ENCODE measurements at regions not wholly inside any gene's neighbourhood (a gene's known extent, or its start where the extent isn't known, plus 50 kb on each side); places are given as distances from the start of the nearest gene placed in this dataset.

DNA sequence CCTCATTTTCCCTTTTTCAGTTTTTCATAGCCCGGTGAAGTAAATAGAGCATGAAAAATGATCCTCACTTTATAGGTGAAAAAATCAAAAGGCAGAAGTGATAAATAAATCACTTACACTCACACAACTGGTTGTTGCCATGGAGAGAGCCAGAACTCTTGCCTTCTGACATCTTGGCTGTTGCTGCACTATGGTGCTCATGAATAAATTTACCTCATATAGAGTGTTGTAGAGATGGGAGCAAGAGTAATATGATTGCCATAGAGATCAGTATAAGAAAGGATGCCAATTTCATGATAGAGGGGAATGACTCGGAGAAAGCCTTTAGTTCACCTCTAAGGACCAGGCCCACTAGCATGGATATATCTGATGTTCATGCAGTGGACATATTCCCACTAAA lies 82.5 kb upstream of the TMEM178A start:
- TF ChIP-seq, protein P1, sequence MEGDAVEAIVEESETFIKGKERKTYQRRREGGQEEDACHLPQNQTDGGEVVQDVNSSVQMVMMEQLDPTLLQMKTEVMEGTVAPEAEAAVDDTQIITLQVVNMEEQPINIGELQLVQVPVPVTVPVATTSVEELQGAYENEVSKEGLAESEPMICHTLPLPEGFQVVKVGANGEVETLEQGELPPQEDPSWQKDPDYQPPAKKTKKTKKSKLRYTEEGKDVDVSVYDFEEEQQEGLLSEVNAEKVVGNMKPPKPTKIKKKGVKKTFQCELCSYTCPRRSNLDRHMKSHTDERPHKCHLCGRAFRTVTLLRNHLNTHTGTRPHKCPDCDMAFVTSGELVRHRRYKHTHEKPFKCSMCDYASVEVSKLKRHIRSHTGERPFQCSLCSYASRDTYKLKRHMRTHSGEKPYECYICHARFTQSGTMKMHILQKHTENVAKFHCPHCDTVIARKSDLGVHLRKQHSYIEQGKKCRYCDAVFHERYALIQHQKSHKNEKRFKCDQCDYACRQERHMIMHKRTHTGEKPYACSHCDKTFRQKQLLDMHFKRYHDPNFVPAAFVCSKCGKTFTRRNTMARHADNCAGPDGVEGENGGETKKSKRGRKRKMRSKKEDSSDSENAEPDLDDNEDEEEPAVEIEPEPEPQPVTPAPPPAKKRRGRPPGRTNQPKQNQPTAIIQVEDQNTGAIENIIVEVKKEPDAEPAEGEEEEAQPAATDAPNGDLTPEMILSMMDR (IDR thresholded peaks at IDR 0.05; ENCODE audit: control extremely low read depth in 1 of 3, insufficient read depth in 1 of 3, low read depth in 1 of 3, low read length in 3 of 3) = no peak
- TF ChIP-seq POLR2A (IDR thresholded peaks at IDR 0.05; ENCODE audit: control extremely low read depth in 1 of 2, low read depth in 2 of 2, low read length in 2 of 2) (no peak), FOSL1 (IDR thresholded peaks at IDR 0.05; ENCODE audit: insufficient read depth, low read depth, low read length) (no peak), POLR2AphosphoS5 (IDR thresholded peaks at IDR 0.05; ENCODE audit: low read depth, low read length) (no peak), SP1 (IDR thresholded peaks at IDR 0.05; ENCODE audit: low read depth, low read length) (no peak), KDM1A (IDR thresholded peaks at IDR 0.05; ENCODE audit: borderline replicate concordance, low read length) (no peak), SUZ12 (IDR thresholded peaks at IDR 0.05; ENCODE audit: low read length) (no peak), EGR1 (IDR thresholded peaks at IDR 0.05; ENCODE audit: borderline replicate concordance, low read depth, low read length) (no peak), CHD1 (IDR thresholded peaks at IDR 0.05; ENCODE audit: low read depth, low read length) (no peak)

Data from H1 (cell line).